ENCODE measurements at regions not wholly inside any gene's neighbourhood (a gene's known extent, or its start where the extent isn't known, plus 50 kb on each side); places are given as distances from the start of the nearest gene placed in this dataset.

GRCh38 chr4:188879598-188879997, 740.4 kb downstream of the TRIML1 start:
- TF ChIP-seq CTCF (IDR thresholded peaks at IDR 0.05; ENCODE audit: low read length) (no peak), EZH2 (optimal IDR thresholded peaks at IDR 0.05; ENCODE audit: low read depth, low read length) (no peak), EZH2phosphoT487 (IDR thresholded peaks at IDR 0.05; ENCODE audit: low read length) (no peak)
